MM.1S (cell line): ENCODE measurements at regions not wholly inside any gene's neighbourhood (a gene's known extent, or its start where the extent isn't known, plus 50 kb on each side); places are given as distances from the start of the nearest gene placed in this dataset.

ENCODE experiments used
- CTCF ChIP-seq: fragments of 300-600 bp; sonication (generic); IDR thresholded peaks from 2 replicates; pipeline ENCODE4 v1.5.1; 2016; ENCODE audit warnings: antibody characterized with exemption, low read length, mixed read lengths
- EZH2 ChIP-seq: fragments of 300-600 bp; sonication (generic); optimal IDR thresholded peaks from 2 replicates; pipeline ENCODE3; 2017; ENCODE audit warnings: low read depth, mild to moderate bottlenecking, antibody characterized with exemption, low read length, mixed read lengths

DNA sequence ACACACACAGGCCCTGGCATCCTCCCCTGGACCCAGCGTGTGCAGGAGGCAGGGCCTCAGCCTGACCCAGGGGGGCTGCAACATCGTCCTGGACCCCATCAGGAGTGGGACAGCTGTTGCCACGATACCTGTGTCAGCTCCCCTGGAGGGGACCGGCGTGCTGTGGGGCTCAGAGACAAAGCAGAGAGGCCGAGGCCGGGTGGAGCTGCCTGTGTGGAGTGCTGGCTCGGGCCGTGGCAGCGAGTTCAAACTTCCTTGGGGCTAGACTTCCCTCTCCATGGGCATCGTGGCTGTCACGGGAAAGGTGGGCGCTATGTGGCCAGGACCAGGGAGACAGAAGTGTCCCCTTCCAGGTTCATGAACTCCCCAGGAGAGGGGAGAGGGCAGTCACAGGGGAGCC lies 155.0 kb upstream of the SFSWAP start:
- no peak for TF ChIP-seq CTCF
- no peak for TF ChIP-seq EZH2
